GM18867 (cell line): ENCODE measurements at regions not wholly inside any gene's neighbourhood (a gene's known extent, or its start where the extent isn't known, plus 50 kb on each side); places are given as distances from the start of the nearest gene placed in this dataset.

Experiments used
- ATAC-seq: cut with Tn5 transposase; IDR thresholded peaks from one replicate; pipeline ENCODE4 v1.9.1; 2021; ENCODE audit warnings: mild to moderate bottlenecking, moderate library complexity; ENCODE audit not compliant: unreplicated experiment

DNA sequence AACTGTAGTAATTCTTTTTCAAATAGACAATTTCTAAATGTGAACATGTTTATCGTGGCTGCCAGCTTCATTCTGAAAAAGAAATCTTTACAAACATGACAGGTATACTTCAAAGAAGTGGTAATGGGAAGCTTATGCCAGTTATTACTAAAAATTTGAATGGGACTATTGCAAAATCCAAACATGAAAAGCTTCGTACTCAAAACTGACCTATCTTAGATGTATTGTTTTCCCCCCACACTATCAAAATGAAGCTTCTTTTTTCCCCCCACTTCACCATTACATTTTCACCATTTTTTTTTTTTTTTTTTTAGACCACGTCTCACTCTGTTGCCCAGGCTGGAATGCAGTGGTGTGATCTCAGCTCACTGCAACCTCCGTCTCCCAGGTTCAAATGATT is 50.4 kb upstream of the SERTAD2 start:
- ATAC-seq = no peak

DNA sequence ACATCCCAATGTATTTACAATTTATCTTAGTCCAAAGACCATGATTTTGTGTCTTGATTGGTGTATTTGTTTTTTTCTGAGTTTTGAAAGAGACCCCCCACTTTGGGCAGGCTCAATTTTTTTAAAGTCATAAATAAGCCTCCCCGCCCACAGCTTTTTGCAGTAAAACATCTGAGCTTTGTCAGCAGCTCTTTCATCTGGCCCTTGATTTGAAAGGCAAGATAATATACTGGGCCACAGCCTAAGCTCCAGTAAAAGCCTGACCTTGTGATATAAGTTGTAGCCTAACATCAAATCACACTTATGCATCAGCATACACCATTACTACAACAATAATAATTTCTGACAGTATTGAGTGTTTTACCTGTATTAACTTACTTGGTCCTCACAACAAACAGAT is 51.3 kb upstream of the SERTAD2 start:
- no peak for ATAC-seq

GRCh38 chr2:64707276-64707675 is 53.6 kb upstream of the SERTAD2 start:
- no peak for ATAC-seq

- no peak for ATAC-seq
These were observed 55.1 kb upstream of the SERTAD2 start for GRCh38 chr2:64708829-64709228.

DNA sequence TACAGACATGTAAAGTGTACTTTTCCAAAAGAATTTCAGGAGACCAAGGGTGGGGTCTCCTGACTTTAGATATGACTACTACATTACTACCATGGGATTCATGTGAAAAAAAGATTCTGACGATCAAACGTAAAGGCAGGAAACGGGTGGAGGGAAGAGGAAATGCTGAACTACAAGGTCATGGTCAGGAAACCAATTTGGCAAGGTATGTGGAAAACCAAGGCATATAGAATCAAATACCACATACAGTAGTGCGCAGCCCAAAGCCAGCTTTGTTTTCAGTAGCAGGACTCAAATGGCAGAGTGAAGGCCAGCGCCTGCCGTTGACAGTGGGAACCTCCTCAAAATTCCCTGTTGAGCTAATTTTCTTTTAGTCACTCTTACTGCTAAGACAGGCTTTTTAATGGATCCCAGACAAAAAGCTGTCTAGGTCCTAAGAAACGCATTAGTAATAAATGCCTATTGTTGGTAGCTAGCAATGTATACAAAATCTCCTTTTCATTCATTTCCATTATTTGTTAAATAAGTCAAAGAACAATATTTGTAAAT is 57.6 kb upstream of the SERTAD2 start:
- ATAC-seq = no peak

DNA sequence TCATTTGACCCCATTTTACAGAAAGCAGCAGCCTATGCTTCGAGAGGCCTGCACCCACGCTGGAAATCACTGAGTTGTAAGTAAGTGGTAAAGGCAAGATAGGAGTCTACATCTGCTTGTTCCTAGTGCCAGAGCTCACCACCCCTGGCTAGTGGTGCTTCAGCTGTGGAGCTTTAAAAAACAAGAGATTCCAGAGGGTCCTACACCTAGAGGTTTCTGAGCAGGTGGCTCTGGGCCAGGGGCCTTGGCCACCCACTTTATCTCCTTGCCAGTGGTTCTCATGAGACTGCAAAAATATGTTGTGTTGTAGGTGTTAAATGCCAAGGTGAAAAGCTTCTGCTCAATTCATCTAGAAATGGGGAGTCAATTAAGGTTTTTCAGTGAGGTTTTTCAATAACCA is 60.0 kb upstream of the SERTAD2 start:
- no peak for ATAC-seq

DNA sequence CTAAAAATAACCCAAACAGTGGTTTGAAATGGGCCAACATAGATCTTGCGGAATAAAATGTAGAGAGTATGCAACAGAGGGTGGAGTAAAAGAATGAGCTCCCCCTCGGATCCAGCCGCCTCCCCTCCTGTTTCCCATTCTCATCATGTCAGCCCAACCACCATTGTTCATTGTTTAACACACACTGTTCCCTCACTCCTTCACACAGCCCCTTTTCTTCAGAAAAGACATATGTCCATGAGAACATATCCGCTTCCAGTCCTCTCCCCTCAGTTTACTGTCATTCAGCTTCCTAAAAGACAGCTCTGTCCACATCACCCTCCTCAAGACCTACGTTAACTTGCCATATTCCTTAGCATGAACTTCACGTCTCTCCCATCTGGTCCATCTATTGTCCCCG is 62.9 kb upstream of the SERTAD2 start:
- no peak for ATAC-seq

DNA sequence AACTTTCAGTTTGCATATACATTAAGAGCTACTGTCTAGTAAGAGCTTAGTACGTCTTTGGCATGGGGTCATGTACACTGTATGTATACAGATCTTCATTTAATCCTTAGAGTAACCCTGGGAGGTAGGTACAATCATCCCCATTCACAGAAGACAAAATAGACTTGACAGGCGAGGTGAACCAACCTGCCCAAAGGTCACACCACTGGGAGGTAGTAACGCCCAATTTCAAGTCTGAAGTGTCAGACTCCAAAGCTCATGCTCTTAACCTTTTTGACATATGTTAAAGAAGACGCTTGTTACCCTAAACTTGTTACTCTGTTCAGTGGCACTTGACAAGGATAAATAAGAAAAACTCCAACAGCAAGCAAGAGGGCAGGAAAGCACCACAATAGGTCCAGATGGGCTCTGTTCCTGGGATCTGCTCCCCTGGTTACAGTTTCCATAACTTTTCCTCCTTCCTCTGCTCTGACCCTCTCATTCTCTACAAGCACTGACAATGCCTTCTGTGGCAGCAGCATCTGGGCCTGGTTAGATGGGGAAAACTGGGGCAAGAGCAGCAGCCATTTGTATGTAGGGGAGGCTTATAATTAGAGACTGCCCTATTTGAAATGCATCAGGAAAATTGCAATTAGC is 64.7 kb upstream of the SERTAD2 start:
- no peak for ATAC-seq

- ATAC-seq = no peak
These were observed 67.0 kb upstream of the SERTAD2 start for GRCh38 chr2:64720535-64721319.

GRCh38 chr2:64721320-64721623 is 67.6 kb upstream of the SERTAD2 start:
- no peak for ATAC-seq

- ATAC-seq = no peak
These were observed 68.8 kb upstream of the SERTAD2 start for GRCh38 chr2:64722291-64723044.

DNA sequence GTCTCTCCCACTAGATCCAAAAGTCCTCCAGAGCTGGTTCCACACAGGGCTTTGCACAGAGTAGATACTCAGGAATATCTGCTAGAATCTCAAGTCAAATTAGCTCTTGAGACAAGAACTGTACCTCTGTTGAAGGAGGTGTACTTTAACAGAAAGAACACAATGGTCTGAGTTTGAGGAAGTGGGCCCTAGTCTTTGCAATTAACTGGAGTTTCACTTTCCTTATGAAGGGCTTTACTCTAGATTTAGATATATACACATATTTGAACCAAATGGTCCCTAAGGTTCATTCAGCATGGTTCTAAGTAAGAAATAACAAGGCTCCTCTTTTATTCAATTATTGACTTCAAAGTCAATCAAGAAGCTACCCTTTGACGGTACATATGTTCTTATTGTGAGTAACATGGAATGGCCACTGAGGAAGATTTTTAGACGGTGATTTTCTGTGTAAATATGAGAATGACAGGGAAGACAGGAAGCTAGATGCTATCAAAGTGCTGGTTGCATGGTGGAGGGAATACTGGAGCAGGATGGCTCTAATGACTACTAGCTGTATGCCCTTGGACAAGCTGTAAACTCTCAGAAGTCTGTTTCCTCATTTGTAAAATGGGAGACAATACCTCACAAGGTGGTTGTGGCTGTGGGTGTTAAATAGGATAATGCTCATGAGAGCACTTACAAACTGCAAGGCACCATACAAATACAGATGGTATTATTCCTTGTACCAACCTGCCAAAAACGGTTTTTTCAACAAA is 73.5 kb upstream of the SERTAD2 start:
- ATAC-seq = peak; percentile 86

- ATAC-seq = peak; percentile 26
These were observed 74.2 kb upstream of the SERTAD2 start for GRCh38 chr2:64727843-64728463.

- ATAC-seq = peak; percentile 34
These were observed 77.0 kb upstream of the SERTAD2 start for GRCh38 chr2:64730551-64731262.

- ATAC-seq = no peak
These were observed 77.5 kb upstream of the SERTAD2 start for GRCh38 chr2:64731263-64731643.

DNA sequence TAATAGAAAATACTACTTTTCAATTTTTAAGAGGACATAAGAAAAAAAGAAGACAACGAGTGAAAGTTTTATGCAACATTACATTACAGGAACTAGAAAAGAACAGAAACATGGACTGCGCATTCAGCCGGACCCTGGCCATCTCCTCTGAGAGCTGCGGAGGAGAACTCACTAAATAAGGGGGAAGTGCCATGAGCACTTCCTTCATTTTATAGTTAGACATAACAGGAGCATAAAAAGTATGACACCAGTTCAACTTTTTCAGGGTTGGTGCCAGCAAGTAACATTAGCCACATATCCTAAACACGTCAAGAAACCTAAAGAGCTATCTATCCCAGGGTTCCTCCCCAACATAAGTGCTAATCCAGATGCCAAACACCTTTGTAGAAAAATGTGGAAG is 78.0 kb upstream of the SERTAD2 start:
- ATAC-seq = no peak

DNA sequence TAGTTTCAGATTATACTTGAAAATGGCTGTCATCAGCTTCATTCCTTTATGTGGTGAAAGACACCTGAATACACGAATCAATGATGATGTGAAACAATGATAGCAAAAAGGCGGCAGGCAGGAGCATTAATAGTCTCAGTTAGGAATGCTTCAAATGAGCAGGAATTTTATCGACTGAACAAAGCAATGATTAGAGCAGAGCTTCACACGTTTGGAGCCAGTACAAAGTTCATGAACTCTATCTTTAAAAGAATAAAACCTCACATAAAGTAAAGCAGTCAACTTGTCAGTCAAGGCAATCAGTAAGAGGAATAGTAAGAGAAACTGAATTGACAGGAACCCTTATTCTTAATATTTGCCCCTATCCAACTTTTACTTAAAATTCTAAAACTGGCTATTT is 78.4 kb upstream of the SERTAD2 start:
- ATAC-seq = no peak

DNA sequence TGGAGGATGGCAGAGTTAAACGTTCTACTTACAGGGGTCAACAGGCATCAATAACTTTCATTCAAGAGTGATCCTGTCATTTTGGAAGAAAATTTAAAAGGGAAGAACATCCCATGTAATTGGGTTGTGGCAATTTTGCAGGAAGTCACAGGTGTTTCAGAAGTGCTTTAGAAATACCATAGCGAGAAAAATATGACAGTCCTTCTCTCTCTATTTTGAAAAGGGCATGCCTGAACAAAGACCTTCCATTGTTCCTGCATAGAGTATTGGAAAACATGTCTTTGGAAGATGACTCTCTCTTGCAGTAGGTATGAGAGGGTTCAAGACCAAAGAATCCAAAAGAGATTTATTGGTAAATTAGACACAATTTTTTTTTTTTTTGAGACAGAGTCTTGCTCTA is 81.8 kb upstream of the SERTAD2 start:
- no peak for ATAC-seq

DNA sequence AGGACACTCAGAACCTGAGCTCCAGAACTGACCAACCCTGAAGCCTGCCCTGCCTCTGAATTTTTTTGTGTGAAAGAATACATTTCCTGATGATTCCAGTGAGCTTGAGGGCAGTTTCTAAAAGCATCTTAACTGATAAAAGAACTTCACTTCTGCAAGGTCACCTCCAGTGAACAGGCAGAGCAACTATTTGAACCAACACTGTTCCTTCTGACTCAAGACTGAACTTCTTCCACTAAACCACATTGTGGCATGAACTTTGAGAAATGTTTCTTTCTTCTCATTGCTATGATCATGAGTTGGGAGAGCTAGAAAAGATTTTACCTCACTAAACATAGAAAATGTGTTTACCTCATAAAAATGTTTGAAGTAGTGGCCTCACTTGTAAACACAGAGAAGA is 83.8 kb upstream of the SERTAD2 start:
- ATAC-seq = peak; percentile 53

GRCh38 chr2:64738026-64738425 is 84.3 kb upstream of the SERTAD2 start:
- ATAC-seq = peak; percentile 61
